Inflammatory macrophage treated with lipopolysaccharide for 1 hour (primary cell): ENCODE measurements at regions not wholly inside any gene's neighbourhood (a gene's known extent, or its start where the extent isn't known, plus 50 kb on each side); places are given as distances from the start of the nearest gene placed in this dataset.
"Not testable (repeated sequence)": the region's sequence is repeated elsewhere in the genome, so short reads cannot be mapped to it uniquely, and the experiment has no call there.

Experiments
- DNase-seq, 2 donors: peaks; one replicate each; pipeline ENCODE4 v3.0.0-alpha.2; 2020 to 2022

DNA sequence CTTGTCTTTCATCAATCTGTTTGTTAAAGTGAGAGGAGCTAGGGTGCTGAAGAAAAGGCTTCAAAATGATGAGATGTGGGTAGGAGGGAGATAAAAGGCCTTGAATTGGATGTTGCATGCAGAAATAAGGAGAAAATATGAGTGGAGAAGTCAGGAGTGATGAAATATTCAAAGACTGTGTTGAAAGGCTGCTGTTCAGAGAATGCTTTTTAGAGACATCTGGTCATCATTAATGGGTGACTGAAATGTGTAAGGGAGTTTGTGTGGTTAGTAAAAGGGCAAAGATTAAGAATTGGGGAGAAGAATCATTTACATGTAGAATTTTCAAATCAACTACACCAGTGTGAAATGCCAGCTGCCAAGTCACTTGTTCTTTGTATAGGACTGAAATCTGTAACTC, 383.9 kb downstream of the MAT2B start:
- no peak for DNase-seq

DNA sequence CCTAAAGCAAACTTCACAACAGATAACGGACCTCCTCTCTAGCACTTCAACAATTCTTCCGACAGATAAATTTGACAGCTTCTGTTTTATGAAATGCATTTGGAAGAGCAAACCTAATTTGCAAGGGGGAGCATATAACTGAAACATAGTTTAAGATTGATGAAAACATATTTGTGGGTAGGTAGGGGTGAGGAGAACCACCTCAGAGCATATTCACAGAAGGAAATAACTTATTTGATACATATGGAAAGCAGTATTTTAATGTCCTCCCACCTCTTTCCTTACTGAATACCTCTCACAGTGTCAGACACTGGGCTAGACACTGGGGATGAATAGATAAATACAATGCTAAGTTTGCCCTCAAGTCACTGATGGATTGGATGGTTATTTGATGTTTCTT, 384.8 kb downstream of the MAT2B start:
- no peak for DNase-seq

DNA sequence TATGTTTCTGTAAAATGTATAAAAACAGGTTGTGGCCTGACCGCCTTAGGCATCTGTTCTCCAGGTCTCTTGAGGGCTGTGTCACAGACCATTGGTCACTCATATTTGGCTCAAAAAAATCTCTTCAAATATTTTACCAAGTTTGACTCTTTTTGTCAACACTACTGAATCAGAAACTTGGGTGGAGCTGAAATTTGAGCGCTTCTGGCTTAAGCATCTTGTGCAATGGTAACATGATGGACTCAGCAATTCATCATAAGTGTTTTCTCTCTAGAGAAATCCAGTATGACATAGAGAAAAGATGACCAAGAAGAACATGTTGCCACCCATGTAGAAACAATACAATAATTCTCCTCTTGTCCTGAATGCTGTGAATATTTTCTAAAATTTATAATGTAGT, 387.9 kb downstream of the MAT2B start:
- no peak for DNase-seq

DNA sequence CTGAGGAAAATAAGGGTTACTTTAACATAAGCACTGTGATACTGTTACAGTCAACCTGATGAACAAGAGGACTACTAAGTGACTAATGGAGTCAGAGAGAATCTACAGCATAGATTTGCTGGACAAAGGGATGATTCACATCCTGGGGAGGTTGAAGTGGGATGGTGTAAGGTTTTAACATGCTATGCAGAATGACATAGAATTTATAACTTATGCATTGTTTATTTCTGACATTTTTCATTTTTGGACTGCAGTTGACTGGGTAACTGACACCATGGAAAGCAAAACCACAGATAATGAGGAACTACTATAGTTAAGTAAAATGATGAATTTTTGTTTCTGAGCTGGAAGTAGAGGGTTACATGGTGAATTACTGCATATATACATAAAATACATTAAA, 389.2 kb downstream of the MAT2B start:
- DNase-seq, result no peak

DNA sequence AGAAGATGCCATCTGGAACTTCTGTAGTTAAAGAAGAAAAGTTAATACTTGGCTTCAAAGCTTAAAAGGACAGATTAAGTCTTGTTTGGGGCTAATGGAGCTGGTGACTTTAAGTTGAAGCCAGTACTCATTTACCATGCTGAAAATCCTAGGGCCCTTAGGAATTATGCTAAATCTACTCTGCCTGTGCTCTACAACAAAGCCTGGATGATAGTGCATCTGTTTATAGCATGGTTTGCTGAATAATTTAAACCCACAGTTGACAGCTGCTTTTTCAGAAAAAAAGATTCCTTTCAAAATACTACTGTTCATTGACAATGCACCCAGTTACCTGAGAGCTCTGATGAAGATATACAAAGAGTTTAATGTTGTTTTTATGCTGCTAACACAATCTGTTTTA, 393.5 kb downstream of the MAT2B start:
- DNase-seq, result no peak

DNA sequence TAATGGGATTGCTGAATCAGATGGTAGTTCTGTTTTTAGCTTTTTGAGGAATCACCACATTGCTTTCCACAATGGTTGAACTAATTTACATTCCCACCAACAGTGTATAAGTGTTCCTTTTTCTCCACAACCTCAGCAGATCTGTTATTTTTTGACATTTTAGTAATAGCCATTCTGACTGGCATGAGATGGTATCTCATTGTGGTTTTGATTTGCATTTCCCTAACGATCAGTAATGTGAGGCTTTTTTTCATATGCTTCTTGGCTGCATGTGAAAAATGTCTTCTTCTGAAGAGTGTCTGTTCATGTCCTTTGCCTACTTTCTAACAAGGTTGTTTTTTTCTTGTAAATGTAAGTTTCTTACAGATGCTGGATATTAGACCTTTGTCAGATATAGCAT, 402.4 kb downstream of the MAT2B start:
- not testable (repeated sequence) for DNase-seq

DNA sequence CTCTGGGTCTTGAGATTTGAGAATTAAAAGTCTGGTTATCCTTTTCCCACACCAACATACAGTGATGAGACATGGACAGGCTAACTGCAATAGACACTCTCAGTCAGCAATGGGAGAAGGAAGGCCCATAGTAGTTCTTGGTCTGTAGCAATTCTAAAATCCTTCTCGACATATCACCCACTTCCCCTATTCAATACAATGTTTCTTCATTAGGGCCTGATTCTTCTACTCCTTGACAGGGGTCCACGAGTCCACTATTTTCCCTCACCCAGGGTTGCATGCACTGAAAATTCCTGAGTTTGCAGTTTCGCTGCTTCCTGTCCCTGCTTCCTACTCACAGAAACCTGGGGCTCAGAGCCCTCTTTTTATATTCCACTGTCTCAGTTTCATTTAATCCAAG, 402.8 kb downstream of the MAT2B start:
- DNase-seq, result peak in 1 of 2 donors; percentile 37

DNA sequence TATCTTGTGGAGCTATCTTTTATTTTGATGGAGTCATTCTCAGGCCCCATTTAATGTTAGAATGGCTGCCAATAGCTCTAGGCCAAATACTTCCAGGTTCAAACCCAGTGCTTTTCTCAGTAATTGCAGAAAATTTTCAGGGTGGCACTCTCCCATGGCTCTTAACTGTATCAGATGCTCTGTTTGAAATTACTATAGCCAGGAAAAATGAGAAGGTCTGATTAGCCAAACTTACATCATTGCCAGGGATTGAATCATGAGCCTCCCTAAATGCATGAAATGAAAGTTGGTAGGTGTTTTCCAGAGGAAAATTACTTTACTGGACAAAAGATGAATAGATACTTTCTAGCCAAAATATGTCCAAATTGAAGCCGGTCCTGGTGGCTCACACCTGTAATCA, 404.8 kb downstream of the MAT2B start:
- no peak for DNase-seq

DNA sequence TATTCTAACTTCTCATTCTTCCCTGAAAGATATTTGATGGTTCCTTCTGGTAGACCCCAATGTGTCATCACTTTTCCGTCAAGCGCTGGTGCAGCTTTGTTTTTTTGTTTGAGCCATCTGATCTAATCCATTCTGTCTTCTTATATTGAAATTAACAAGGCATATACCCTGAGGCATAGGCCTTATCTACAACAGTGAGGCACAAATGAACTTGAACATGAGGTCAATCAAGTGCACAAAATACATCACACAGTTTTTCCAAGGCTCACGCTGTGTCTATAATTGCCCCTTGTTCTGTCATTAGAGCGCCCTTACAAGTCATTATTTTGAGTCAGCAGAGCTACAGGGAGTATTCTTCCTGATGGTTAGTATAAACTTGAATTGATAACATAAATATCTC, 406.6 kb downstream of the MAT2B start:
- DNase-seq, result no peak

DNA sequence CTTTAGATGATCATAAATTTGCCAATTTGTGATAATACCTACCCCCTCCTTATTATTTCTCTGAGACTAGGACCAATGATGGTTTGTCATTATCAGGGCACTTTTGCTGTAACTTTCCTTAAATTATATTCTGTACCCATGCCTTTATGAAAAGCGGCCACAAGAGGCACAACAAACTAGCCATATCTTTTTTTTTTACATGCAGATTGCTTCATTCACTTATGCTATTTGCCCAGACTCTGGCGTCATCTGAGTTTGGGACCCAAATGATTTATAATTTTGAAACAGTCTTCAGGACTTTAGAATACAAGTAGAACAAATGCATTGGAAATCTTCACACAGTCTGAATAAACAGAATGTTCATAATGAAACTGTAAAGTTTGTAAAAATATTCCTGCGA, 408.1 kb downstream of the MAT2B start:
- peak in 1 of 2 donors; percentile 47 for DNase-seq

DNA sequence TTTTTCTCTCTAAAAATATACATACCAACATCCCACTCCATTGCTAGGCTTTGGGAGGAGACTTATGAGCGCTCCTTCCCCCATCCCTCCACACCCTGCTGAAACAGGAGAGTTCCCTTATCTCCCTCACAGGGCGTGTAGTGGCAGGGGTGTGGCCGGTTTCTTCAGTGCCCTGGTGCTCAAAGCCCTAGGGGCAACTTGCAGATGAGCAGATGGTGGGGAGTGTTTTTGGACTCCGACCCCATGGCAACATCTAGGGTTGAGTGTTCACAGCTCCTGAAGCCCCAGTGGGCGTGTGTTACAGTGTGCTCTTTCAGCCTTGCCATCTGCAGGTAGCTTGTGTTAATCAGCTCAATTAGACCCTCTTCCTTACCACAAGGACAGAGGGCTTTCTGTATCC, 409.5 kb downstream of the MAT2B start:
- no peak for DNase-seq

DNA sequence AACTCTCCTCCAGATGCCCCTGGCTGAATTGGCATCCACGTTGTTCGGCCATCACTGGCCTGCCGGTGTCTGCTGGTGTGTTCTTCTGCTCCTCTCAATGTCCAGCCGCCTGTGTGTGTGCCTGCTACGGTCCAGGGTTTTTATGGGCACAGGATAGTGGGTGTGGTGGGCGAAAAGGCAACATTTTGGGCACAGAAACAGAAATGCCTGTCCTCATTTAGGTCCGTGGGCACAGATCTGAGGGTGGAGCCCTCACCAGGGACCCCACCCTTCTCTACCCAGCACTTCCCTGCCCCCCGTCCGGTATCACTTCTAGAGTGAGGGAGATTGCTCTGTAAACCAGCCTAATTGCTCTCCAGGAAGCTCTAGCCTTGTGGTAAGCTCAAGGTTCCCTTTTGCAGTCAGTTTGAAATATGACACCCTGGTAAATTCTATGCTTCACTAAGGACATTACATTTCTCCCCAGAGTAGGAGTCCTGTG, 410.1 kb downstream of the MAT2B start:
- DNase-seq, result peak in 1 of 2 donors; percentile 28

DNA sequence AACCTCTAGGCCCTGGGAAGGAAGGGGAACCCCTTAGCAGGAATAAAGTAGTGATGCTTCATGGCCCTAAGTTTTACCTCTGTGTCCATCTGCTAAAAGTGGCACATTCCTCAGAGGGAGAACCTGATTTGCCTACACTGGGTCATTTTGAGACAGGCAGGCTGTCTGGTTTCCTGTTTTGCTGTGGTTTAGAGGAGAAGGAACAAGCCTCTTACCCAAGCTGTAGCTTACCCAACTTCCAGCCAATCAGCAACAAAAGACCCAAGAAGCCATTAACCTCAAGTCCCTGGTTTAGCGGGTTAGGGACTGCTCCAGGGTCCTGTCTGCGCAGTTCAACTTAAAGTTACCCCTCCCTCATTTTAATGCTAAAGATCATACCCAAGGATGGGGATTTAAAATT, 411.0 kb downstream of the MAT2B start:
- DNase-seq, result peak; percentile 71 to 72

DNA sequence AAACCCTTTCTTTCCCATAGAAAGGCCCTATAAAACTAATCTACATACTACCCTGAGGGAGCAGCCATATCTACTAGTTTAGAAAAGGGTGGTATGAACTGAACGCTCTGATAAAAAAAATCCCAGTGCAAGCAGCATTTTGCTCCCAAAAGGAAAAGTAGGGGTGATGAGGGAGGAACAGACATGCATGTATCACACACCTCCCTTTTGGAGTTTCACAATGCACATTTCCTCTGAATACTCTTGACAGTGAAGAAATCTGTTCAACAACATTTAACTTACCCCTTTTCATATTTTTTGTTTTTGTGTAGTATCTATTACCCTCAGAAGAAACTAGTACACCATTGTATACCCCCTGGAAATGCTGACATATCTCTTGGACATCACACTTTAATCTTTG, 411.4 kb downstream of the MAT2B start:
- DNase-seq, result peak; percentile 31 to 53

DNA sequence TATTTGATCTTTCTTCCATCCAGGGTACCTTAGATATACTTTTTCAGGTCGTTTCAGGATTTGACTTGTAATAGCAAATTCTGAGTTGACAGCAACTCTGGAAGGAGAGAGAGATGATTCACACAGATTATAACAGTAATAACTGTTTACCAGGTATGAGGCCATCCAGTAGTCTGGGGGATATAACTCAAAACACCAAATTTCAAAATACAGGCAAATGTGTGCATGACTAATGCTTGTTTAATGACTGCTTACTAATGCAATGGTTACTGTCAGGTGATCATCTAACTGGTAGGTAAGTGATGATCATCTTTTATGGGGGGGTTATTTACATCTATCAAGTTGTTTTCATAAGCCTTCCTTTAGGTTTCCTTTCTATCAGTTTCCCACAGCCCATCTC, 412.3 kb downstream of the MAT2B start:
- peak in 1 of 2 donors; percentile 9 for DNase-seq

DNA sequence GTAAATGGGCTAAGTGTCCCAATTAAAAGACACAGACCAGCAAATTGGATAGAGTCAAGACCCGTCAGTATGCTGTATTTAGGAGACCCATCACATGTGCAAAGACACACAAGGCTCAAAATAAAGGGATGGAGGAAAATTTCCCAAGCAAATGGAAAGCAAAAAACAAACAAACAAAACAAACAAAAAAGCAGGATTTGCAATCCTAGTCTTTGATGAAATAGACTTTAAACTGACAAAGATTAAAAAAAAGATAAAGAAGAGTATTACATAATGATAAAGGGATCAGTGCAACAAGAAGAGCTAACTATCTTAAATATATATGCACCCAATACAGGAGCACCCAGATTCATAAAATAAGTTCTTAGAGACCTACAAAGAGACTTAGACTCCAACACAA, 429.6 kb downstream of the MAT2B start:
- DNase-seq, result not testable (repeated sequence)

DNA sequence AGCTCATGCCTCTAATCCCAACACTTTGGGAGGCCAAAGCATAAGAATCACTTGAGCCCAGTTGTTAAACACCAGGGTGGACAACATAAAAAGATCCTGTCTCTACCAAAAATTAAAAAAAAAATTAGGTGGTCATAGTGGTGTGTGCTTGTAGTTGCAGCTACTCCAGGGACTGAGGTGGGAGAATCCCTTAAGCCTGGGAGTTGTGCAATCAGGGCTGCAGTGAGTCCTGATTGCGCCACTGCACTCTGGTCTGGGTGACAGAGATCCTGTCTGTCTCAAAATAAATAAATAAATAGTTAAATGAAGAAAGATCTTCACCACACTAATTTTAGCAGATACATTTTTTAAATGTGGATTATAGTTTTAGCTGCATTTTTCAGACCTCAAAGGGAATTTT, 433.2 kb downstream of the MAT2B start:
- peak; percentile 81 to 89 for DNase-seq

DNA sequence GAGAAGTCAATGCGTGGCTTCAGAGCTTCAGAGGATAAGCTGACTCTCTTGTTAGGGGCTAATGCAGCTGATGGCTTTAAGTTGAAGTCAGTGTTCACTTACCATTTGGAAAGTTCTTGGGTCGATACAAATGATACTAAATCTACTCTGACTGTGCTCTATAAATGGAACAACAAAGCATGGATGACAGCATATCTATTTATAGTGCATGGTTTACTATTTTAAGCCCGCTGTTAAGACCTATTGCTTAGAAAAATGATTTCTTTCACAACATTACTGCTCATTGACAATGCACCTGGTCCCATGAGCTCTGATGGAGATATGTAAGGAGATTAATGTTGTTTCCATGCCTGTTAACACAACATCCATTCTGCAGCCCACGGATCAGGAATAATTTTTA, 435.7 kb downstream of the MAT2B start:
- DNase-seq, result no peak

DNA sequence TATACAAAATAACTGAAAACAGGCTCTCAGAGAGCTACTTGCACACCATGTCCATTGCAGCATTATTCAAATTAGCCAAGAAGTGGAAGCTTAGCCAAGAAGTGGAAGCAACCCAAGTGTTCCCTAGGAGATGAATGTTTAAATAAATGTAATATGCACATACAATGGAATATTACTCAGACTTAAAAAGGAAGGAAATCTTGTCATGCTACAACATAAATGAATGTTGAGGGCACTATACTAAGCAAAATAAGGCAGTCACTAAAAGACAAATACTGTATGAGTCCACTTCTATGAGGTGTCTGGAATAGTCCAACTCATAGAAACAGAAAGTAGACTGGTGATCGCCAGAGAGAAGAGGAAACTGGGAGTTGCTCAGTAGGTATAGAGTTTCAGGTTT, 438.1 kb downstream of the MAT2B start:
- peak; percentile 71 to 75 for DNase-seq

DNA sequence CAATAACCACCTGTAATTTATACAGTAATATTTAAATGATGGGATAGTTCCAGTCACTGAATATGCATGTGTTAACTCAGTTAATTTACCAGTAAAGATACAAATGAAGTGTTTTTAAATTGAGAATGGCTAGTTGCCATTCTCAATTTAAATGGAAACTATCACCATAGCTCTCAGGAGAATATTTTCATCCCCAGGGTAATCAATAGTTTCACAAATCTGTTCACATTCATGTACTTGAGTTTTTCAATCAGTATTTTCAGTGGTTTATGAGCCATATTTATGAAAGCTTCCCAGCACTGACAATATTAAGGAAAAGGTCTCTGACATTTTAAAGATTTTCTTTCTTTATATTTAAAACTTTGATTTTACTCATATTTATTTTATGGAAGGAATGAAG, 439.3 kb downstream of the MAT2B start:
- DNase-seq, result no peak

DNA sequence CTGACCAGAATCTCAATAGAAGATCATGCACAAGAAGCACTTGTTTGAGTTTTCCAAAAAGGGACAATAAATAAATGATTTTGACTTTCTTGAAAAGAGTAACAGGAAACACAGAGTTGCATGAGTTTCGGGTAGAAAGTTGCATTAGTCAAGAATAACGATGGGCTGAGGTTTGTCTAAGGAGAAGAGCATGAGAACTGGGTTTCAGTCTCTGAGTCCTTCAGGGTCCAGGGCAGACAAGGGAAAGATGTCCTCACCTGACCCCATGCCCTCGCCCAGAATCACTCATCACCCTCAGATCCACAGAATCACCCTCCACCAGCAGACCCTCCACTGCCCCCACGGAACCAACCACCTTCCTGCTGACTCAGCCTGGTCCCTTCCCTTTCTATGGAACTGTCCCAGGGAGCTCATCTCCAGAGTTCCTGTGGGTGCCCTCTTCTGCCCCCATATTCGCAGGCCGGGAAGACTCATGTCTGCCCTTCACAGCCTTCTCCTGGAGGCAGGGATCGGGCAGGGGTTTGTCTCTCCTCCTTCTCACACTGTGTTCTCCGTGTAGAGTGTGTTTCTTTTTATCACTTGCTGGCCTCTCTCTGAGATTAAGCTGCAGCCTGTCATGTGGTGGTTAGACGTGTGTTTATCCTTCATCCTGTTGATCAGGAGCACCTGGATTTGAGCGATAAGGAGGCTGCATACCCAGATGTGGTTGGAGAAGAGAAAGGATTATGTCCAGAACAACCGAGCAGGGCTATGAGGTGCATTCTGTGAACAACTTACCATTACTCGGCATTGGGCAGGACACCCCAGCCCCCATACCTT, 442.6 kb downstream of the MAT2B start:
- DNase-seq, result no peak

DNA sequence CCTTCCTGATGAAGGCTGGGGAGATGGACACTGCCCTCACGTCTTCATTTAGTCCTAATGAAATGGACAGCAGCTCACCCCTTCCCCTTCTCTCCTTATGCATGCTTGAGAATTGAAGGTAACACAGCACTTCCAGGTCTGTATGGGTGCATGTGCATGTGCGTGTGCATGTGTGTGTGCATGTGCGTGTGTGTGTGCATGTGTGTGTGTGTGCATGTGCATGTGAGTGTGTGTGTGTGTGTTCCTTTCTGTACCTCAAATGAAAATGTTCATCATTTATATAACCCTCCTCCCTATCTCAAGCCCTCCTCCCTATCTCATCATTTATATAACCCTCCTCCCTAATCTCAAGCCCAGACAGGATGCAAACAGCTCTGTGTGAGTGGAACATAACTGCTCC, 444.8 kb downstream of the MAT2B start:
- DNase-seq, result no peak

DNA sequence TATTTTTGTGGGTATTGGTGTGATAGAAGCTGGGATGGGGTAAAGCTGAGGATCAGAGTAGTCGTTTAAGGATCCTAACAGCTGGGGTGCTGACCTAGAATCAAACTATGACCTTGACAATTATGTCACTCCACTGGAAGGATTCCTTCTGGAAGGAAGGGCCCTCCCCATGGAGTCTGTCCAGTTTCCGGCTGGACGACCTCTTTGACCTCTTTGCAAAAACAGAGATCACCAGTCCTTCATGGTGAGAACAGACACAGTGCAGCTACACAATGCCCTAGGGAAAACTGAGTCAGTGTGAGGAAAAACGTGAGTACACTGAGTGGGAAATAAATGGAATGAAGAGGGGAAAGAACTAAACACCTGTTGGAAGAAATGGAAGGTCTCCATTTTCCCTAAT, 445.6 kb downstream of the MAT2B start:
- no peak for DNase-seq

DNA sequence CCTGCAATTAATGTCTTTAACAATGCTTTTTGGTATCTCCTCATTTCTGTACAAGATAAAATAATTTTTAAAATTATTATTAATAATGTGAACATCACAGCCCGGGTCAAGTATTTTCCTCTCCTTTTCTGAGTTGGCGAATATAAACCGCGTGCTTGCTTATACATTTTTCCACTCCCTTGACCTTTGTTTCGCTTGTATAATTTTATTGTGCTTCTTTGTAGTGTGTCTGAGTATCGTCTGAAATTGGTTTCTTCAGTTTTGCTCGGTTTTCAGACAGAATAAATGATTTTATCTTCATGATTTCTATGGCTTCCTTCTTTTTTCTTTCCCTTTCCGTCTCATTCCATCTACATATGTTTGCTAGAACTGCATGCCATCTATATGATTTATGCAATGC, 448.5 kb downstream of the MAT2B start:
- no peak for DNase-seq

DNA sequence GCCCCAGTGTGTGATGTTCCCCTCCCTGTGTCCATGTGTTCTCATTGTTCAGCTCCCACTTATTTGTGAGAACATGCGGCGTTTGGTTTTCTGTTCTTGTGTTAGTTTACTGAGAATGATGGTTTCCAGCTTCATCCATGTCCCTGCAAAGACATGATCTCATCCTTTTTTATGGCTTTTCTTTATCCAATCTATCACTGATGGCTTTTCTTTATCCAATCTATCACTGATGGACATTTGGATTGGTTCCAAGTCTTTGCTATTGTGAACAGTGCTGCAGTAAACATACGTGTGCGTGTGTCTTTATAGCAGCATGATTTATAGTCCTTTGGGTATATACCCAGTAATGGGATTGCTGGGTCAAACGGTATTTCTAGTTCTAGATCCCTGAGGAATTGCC, 455.8 kb downstream of the MAT2B start:
- DNase-seq, result not testable (repeated sequence)
